HG02884 (cell line): ENCODE measurements at regions not wholly inside any gene's neighbourhood (a gene's known extent, or its start where the extent isn't known, plus 50 kb on each side); places are given as distances from the start of the nearest gene placed in this dataset.

Experiments
- ATAC-seq: cut with Tn5 transposase; IDR thresholded peaks from one replicate; pipeline ENCODE4 v1.9.1; 2021; ENCODE audit warnings: mild to moderate bottlenecking, moderate library complexity; ENCODE audit not compliant: unreplicated experiment

GRCh38 chr14:61110316-61111082 lies 129.5 kb downstream of the SLC38A6 start:
- ATAC-seq, result no peak

DNA sequence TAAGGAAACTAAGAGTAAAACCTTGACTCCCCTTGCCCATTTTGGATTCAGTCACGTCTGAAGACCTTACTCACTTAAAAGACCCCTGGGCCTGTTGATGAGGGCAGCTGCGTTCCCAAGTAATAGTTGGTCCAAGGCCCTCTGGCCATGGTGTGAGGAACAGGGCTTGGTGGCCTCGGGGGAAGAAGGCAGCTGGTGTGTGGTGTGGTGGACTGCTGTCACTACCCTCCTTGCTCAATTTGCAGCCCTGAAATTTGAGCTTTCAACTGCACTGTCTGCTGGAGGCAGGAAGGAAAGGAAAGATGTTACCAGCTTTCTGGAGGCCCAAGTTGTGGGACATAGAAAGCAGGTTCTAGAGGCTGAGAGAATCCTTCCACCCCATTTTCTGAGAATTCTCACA lies 128.2 kb downstream of the SLC38A6 start:
- no peak for ATAC-seq

GRCh38 chr14:61108496-61109141 lies 127.6 kb downstream of the SLC38A6 start:
- ATAC-seq, result no peak

- ATAC-seq, result no peak
Measured at GRCh38 chr14:61107869-61108493, 126.9 kb downstream of the SLC38A6 start.

DNA sequence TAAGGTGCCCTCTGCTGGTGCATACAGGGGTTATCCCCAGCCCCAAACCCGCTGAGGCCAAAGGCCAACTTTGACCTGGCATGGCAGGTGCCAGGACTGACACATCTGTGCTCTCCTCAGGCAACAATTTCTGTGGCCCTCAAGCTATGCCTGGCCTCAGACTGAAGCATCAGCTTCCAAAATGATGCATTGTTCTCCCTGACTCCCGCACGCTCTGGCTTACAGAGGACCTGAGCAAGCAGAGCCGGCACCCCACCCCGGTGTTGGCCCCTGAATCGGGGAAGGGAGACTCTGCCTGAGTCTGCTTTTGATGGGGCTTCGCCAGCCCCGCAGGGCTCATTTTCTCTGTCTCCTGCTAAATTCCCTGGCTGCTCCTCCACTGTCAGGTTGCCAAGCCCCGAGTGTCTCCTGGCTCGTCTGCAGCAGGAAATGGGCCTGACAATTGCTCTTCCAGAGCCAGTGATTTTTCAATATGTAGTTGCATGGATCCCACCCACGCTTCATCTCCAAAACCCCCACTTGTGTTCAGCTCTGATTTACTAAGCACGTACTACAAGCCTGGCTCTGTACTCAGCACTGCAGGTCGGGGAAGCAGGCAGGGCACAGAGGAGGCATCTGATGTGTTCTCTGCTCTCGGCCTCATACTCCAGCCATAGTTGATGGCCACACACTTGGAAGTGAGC lies 126.1 kb downstream of the SLC38A6 start:
- ATAC-seq, result no peak

DNA sequence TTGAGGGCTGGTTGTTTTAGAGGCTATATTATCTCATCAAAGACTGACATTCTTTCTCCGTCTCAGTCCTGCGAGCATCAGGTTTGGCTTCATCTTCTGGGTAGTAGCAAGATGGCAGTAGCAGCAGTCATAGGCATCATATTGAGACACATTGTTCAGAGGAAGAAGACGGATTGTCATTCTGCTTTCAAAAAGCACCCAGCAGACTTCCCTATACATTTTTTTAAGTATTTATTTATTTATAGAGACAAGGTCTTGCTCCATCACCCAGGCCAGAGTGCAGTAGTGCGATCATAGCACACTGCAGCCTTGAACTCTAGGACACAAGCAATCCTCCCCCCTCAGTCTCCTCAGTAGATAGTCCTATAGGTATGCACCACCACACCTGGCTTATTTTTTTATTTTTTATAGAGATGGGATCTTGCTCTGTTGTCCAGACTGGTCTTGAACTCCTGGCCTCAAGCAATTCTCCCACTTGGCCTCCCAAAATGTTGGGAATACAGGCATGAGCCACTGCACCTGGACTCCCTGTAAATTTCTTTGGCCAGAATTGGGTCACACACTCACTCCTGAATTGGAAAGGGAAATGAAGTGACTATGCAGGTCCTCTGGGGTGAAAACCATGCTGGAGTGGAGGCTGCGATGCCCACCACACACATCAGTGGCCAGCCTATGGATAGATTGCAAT lies 125.4 kb downstream of the SLC38A6 start:
- no peak for ATAC-seq

GRCh38 chr14:61104358-61104757 lies 123.3 kb downstream of the SLC38A6 start:
- ATAC-seq, result no peak

GRCh38 chr14:61103541-61104339 lies 122.7 kb downstream of the SLC38A6 start:
- ATAC-seq, result peak; percentile 80

DNA sequence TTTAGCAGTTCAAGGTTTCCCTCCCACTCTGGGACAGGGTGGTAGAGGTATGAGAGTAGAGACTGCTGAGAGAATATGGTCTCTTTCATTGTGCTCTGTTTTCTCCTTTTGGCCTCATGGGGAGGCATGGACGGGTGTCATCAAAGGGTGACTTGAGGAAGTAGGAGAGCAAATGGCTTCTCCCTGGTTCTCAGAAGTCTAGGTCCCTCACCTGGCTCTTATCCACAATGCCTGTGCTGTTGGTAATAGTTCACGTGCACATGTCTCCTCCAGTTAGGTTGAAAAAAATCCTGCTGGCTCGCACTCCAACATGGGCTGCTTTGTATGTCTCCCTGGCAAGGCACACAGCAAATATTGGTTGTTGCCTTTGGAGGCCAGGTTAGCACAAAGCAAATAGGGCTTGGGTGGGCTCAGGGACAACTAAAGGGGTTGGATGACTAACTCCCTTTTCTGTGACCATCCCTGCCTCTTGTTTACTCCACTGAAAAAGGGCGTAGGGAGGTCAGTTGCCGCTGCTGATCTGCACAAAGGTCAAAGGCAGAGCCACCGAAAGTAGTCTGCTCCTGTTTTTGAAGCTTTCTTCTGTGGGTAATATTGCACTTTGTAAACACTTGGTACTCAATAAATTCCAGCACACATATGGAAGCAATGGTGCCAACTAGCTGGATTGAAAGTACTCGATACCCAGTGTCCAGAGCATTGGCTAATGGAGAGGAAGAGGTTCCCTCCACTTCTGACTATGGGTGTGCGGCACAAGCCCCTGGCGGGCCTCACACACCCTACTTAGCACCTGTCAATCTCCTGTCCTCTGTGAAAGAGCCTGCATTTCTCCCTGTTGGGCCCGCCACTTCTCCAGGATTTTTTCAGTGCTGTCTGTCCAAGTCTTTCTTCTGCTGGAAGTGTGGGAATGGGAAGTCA lies 121.8 kb downstream of the SLC38A6 start:
- ATAC-seq, result no peak
